ENCODE measurements at regions not wholly inside any gene's neighbourhood (a gene's known extent, or its start where the extent isn't known, plus 50 kb on each side); places are given as distances from the start of the nearest gene placed in this dataset.

DNA sequence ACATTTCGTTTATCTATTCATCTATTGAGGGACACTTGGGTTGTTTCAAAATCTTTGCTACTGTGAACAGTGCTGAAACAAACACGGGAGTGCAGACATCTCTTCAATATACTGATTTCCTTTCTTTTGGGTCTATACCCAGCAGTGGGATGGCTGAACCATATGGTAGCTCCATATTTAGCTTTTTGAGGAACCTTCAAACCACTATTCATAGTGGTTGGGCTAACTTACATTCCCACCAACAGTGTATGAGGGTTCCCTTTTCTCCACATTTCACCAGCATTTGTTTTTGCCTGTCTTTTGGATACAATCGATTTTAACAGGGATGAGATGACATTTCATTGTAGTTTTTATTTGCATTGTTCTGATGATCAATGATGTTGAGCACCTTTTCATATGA, 798.2 kb downstream of the UQCRFS1 start:
- DNase-seq (ENCODE audit: low spot score) (no peak), ATAC-seq (ENCODE audit: low read depth) (no peak)
- Histone ChIP-seq H3K9me3 (ENCODE audit: severe bottlenecking) (no peaks in the 10 kb centered on the region), H3K4me1 (ENCODE audit: insufficient read depth, poor library complexity, severe bottlenecking) (no peaks in the 10 kb centered on the region), H3K27ac (ENCODE audit: poor library complexity, severe bottlenecking) (no peak overlapping the region), H3K36me3 (ENCODE audit: low read depth) (no peaks in the 10 kb centered on the region), H3K27me3 (ENCODE audit: insufficient read depth, poor library complexity, severe bottlenecking) (peaks cover 3% of the 10 kb centered on the region), H3K4me3 (ENCODE audit: severe bottlenecking) (no peak overlapping the region)
- TF ChIP-seq, protein P1, sequence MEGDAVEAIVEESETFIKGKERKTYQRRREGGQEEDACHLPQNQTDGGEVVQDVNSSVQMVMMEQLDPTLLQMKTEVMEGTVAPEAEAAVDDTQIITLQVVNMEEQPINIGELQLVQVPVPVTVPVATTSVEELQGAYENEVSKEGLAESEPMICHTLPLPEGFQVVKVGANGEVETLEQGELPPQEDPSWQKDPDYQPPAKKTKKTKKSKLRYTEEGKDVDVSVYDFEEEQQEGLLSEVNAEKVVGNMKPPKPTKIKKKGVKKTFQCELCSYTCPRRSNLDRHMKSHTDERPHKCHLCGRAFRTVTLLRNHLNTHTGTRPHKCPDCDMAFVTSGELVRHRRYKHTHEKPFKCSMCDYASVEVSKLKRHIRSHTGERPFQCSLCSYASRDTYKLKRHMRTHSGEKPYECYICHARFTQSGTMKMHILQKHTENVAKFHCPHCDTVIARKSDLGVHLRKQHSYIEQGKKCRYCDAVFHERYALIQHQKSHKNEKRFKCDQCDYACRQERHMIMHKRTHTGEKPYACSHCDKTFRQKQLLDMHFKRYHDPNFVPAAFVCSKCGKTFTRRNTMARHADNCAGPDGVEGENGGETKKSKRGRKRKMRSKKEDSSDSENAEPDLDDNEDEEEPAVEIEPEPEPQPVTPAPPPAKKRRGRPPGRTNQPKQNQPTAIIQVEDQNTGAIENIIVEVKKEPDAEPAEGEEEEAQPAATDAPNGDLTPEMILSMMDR (IDR thresholded peaks at IDR 0.05; ENCODE audit: poor library complexity, severe bottlenecking) = no peak

DNA sequence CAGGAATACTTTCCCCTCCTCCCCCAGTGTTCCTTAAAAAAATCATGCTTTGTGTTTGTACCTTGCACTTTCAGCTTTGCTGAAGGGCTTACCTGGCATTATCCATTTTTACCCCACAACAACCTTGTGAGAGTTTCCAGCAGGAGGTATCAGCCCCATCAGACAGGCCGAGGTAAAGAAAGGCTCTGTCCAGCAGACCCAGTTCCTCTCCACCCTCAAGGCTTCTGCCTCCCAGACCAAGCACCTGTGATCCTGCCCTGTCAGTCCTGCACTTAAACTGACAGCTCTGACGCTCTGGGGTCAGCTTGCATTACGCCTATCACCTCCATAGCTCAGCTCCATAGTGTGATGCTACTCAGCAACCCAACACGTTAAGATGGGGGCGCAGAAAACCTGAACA, 803.1 kb downstream of the UQCRFS1 start:
- TF ChIP-seq, protein P1 (IDR thresholded peaks at IDR 0.05; ENCODE audit: poor library complexity, severe bottlenecking) = no peak
- ATAC-seq (ENCODE audit: low read depth) (no peak), DNase-seq (ENCODE audit: low spot score) (no peak)
- no peaks in the 10 kb centered on the region for H3K9me3 ChIP-seq (ENCODE audit: severe bottlenecking)
- peaks cover 8% of the 10 kb centered on the region for H3K27me3 ChIP-seq (ENCODE audit: insufficient read depth, poor library complexity, severe bottlenecking)
- no peak overlapping the region for H3K4me3 ChIP-seq (ENCODE audit: severe bottlenecking)
- H3K36me3 ChIP-seq (ENCODE audit: low read depth) = no peaks in the 10 kb centered on the region
- no peak overlapping the region for H3K27ac ChIP-seq (ENCODE audit: poor library complexity, severe bottlenecking)
- no peaks in the 10 kb centered on the region for H3K4me1 ChIP-seq (ENCODE audit: insufficient read depth, poor library complexity, severe bottlenecking)

DNA sequence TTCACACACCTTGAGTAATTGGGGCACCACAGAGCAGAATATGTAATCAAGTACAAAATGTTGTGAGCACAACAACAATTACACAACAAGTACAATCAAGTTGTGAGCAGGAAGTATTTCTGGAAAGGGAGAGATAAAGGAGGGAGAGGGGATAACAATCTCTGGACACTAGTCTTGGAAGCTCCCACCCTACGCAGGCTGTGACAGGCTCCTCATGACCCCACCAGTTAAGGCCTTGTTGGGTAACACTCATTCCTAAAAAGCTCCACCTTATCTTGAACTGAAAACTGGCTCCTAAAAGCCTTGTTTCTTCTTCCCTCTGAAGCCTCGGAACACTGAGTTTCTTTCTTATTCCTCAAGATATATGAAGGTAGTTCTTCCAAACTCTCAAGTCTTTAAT, 806.0 kb downstream of the UQCRFS1 start:
- Histone ChIP-seq H3K4me1 (ENCODE audit: insufficient read depth, poor library complexity, severe bottlenecking) (no peaks in the 10 kb centered on the region), H3K36me3 (ENCODE audit: low read depth) (no peaks in the 10 kb centered on the region), H3K27me3 (ENCODE audit: insufficient read depth, poor library complexity, severe bottlenecking) (peaks cover 8% of the 10 kb centered on the region), H3K9me3 (ENCODE audit: severe bottlenecking) (no peaks in the 10 kb centered on the region), H3K27ac (ENCODE audit: poor library complexity, severe bottlenecking) (no peak overlapping the region), H3K4me3 (ENCODE audit: severe bottlenecking) (no peak overlapping the region)
- DNase-seq (ENCODE audit: low spot score) (no peak), ATAC-seq (ENCODE audit: low read depth) (no peak)
- TF ChIP-seq, protein P1 (IDR thresholded peaks at IDR 0.05; ENCODE audit: poor library complexity, severe bottlenecking) = no peak

DNA sequence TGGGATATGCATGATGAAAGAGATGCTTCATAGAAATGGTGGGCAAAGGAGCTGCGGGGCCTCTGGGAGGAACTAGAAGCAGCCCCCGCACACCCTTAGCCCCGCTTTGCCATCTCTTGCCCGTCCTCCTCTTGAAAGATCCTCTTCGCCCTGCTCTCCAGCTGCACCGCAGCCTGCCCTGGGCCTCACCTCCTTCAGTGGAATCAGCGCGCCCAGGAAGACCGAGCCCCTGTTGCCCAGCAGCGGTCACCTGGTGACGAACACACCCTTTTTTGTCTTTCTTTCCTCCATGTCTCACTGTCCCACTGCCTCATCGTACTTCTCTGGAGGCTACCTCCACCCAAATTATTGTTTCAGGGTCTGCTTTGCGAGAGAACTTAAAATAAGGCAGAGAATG, 807.6 kb downstream of the UQCRFS1 start:
- Histone ChIP-seq H3K27me3 (ENCODE audit: insufficient read depth, poor library complexity, severe bottlenecking) (peaks cover 6% of the 10 kb centered on the region), H3K36me3 (ENCODE audit: low read depth) (no peaks in the 10 kb centered on the region), H3K4me3 (ENCODE audit: severe bottlenecking) (no peak overlapping the region), H3K4me1 (ENCODE audit: insufficient read depth, poor library complexity, severe bottlenecking) (no peaks in the 10 kb centered on the region), H3K27ac (ENCODE audit: poor library complexity, severe bottlenecking) (no peak overlapping the region), H3K9me3 (ENCODE audit: severe bottlenecking) (no peaks in the 10 kb centered on the region)
- TF ChIP-seq, protein P1 (IDR thresholded peaks at IDR 0.05; ENCODE audit: poor library complexity, severe bottlenecking) = no peak
- ATAC-seq (ENCODE audit: low read depth) = no peak
- no peak for DNase-seq (ENCODE audit: low spot score)

DNA sequence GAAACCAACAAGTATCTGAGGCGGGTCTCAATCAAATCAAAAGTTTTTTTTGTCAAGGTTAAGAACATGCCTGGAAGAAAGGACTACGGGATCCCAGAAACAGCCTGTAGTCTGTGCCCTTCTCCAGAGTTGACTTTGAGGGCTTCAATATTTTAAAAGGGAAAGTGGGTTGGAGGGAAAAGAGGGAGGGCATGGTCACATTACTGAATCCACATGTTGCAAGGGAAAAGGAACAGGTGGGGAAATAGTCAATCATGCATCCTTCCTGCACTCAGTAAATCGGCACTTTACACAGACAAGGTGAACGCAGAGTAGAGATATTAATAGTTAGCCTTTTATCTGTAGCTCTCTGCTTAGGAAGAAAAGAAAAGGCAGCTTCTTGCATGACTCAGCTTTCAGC, 808.5 kb downstream of the UQCRFS1 start:
- H3K4me1 ChIP-seq (ENCODE audit: insufficient read depth, poor library complexity, severe bottlenecking) = no peaks in the 10 kb centered on the region
- ATAC-seq (ENCODE audit: low read depth) (no peak), DNase-seq (ENCODE audit: low spot score) (no peak)
- H3K27ac ChIP-seq (ENCODE audit: poor library complexity, severe bottlenecking) = no peak overlapping the region
- no peak overlapping the region for H3K4me3 ChIP-seq (ENCODE audit: severe bottlenecking)
- H3K9me3 ChIP-seq (ENCODE audit: severe bottlenecking) = no peaks in the 10 kb centered on the region
- H3K27me3 ChIP-seq (ENCODE audit: insufficient read depth, poor library complexity, severe bottlenecking) = peaks cover 6% of the 10 kb centered on the region
- H3K36me3 ChIP-seq (ENCODE audit: low read depth) = no peaks in the 10 kb centered on the region
- TF ChIP-seq, protein P1 (IDR thresholded peaks at IDR 0.05; ENCODE audit: poor library complexity, severe bottlenecking) = no peak
